GM23338 (cell line): ENCODE measurements at regions not wholly inside any gene's neighbourhood (a gene's known extent, or its start where the extent isn't known, plus 50 kb on each side); places are given as distances from the start of the nearest gene placed in this dataset.

ENCODE experiments used
- ATAC-seq: fragments of 200-7000 bp; cut with Tn5 transposase; 3 replicates; pipeline ENCODE4 v1.9.1; 2020
- DNase-seq: peaks from one replicate; pipeline ENCODE4 v3.0.0-alpha.2; 2015; ENCODE audit warnings: low spot score
- H2AFZ ChIP-seq: fragments of 200-600 bp; sonication (generic); 2 replicates; pipeline ENCODE4 v1.8.0; 2016; ENCODE audit warnings: antibody characterized with exemption, mild to moderate bottlenecking, moderate library complexity
- H3F3A ChIP-seq: fragments of 200-600 bp; sonication (generic); replicated peaks from 2 replicates; pipeline ENCODE4 v1.8.0; 2017; ENCODE audit warnings: antibody characterized with exemption, mixed run types, low read depth
- H3K27ac ChIP-seq: fragments of 200-600 bp; sonication (generic); 2 replicates; pipeline ENCODE4 v1.6.1; 2016; ENCODE audit warnings: low read depth
- H3K27me3 ChIP-seq: fragments of 200-600 bp; sonication (generic); 2 replicates; pipeline ENCODE4 v1.8.0; 2016; ENCODE audit warnings: mild to moderate bottlenecking, mixed run types, moderate library complexity; ENCODE audit not compliant: insufficient read depth
- H3K36me3 ChIP-seq: fragments of 200-600 bp; sonication (generic); 2 replicates; pipeline ENCODE4 v1.8.0; 2016; ENCODE audit warnings: mild to moderate bottlenecking; ENCODE audit not compliant: insufficient read depth
- H3K4me1 ChIP-seq: fragments of 200-600 bp; sonication (generic); 2 replicates; pipeline ENCODE4 v1.8.0; 2016; ENCODE audit warnings: mild to moderate bottlenecking, moderate library complexity; ENCODE audit not compliant: insufficient read depth
- H3K4me2 ChIP-seq: fragments of 200-600 bp; sonication (generic); 2 replicates; pipeline ENCODE4 v1.7.1; 2017; ENCODE audit warnings: mixed run types
- H3K4me3 ChIP-seq: fragments of 200-600 bp; sonication (generic); 2 replicates; pipeline ENCODE4 v1.6.1; 2016; ENCODE audit warnings: mixed run types
- H3K79me2 ChIP-seq: fragments of 200-600 bp; sonication (generic); replicated peaks from 2 replicates; pipeline ENCODE4 v1.8.0; 2017; ENCODE audit warnings: mild to moderate bottlenecking; ENCODE audit not compliant: insufficient read depth
- H3K9me2 ChIP-seq: fragments of 200-600 bp; sonication (generic); 2 replicates; pipeline ENCODE4 v1.8.0; 2017; ENCODE audit not compliant: insufficient read depth
- H4K20me1 ChIP-seq: fragments of 200-600 bp; sonication (generic); replicated peaks from 2 replicates; pipeline ENCODE4 v1.8.0; 2017; ENCODE audit warnings: mild to moderate bottlenecking; ENCODE audit not compliant: insufficient read depth
- H3K27ac Mint-ChIP-seq: 2 replicates; pipeline ENCODE4 v1.8.0; 2020; ENCODE audit warnings: inconsistent platforms, mild to moderate bottlenecking, moderate library complexity, mixed read lengths
- H3K27me3 Mint-ChIP-seq: 3 replicates; pipeline ENCODE4 v1.8.0; 2022; ENCODE audit warnings: low read depth, mild to moderate bottlenecking, moderate library complexity, mixed read lengths, inconsistent platforms; ENCODE audit not compliant: insufficient read depth, poor library complexity
- H3K36me3 Mint-ChIP-seq: 3 replicates; pipeline ENCODE4 v1.8.0; 2021; ENCODE audit warnings: low read depth, mild to moderate bottlenecking, inconsistent platforms, moderate library complexity, mixed read lengths
- H3K4me1 Mint-ChIP-seq: 3 replicates; pipeline ENCODE4 v1.8.0; 2020; ENCODE audit warnings: mild to moderate bottlenecking, inconsistent platforms, mixed read lengths
- H3K4me3 Mint-ChIP-seq: 3 replicates; pipeline ENCODE4 v1.8.0; 2021; ENCODE audit warnings: moderate library complexity, mild to moderate bottlenecking, inconsistent platforms, mixed read lengths
- H3K9me3 Mint-ChIP-seq: 3 replicates; pipeline ENCODE4 v1.8.0; 2020; ENCODE audit warnings: moderate library complexity, mild to moderate bottlenecking, inconsistent platforms, mixed read lengths
- CREB1 ChIP-seq: fragments of 250-450 bp; sonication (Bioruptor Pico); IDR thresholded peaks from 2 replicates; pipeline ENCODE4 v1.5.0; 2020; ENCODE audit warnings: low read depth, mild to moderate bottlenecking, moderate library complexity
- EZH2 ChIP-seq: fragments of 200-600 bp; sonication (generic); IDR thresholded peaks from one replicate; pipeline ENCODE4 v1.8.0; 2017; ENCODE audit warnings: antibody characterized with exemption, mild to moderate bottlenecking, low read depth; ENCODE audit not compliant: unreplicated experiment
- EZH2phosphoT487 ChIP-seq: fragments of 200-600 bp; sonication (generic); IDR thresholded peaks from one replicate; pipeline ENCODE4 v1.8.1; 2018; ENCODE audit warnings: antibody characterized with exemption; ENCODE audit not compliant: unreplicated experiment
- JUNB ChIP-seq: IDR thresholded peaks from one replicate; pipeline ENCODE4 v1.6.1; 2016; ENCODE audit warnings: antibody characterized with exemption; ENCODE audit not compliant: unreplicated experiment
- NANOG ChIP-seq: IDR thresholded peaks from 2 replicates; pipeline ENCODE4 v1.6.1; 2016; ENCODE audit warnings: antibody characterized with exemption, borderline replicate concordance
- POLR2AphosphoS5 ChIP-seq: IDR thresholded peaks from 2 replicates; pipeline ENCODE4 v1.6.1; 2016; ENCODE audit warnings: antibody characterized with exemption, low read depth
- STAT1 ChIP-seq: IDR thresholded peaks from one replicate; pipeline ENCODE4 v1.6.1; 2016; ENCODE audit warnings: antibody characterized with exemption; ENCODE audit not compliant: unreplicated experiment
- ZNF114 ChIP-seq: fragments of 250-450 bp; sonication (Bioruptor Pico); IDR thresholded peaks from 2 replicates; pipeline ENCODE4 v1.5.0; 2020; ENCODE audit warnings: mild to moderate bottlenecking, moderate library complexity
- ZNF331 ChIP-seq: fragments of 250-450 bp; sonication (Bioruptor Pico); IDR thresholded peaks from 2 replicates; pipeline ENCODE4 v1.5.0; 2020; ENCODE audit warnings: low read depth, mild to moderate bottlenecking, moderate library complexity
- TF ChIP-seq, protein P1 (sequence below): IDR thresholded peaks from 2 replicates; pipeline ENCODE4 v1.6.1; 2016; ENCODE audit warnings: antibody characterized with exemption
- TF ChIP-seq, protein P2 (sequence below): IDR thresholded peaks from one replicate; pipeline ENCODE4 v1.6.1; 2018; ENCODE audit warnings: antibody characterized with exemption; ENCODE audit not compliant: unreplicated experiment
- TF ChIP-seq, protein P3 (sequence below), 2 experiments: fragments of 200-600 bp in 1 of 2; sonication (generic) in 1 of 2; conservative IDR thresholded peaks; 2 replicates each; pipeline versions ENCODE4 v1.5.1 to v1.6.1; 2016 to 2017; ENCODE audit warnings: antibody characterized with exemption in 2 of 2, low read depth in 2 of 2, mild to moderate bottlenecking in 2 of 2, moderate library complexity in 1 of 2
- TF ChIP-seq, protein P4 (sequence below): fragments of 250-450 bp; sonication (Bioruptor Pico); IDR thresholded peaks from 2 replicates; pipeline ENCODE4 v1.5.0; 2020; ENCODE audit warnings: mild to moderate bottlenecking, moderate library complexity

DNA sequence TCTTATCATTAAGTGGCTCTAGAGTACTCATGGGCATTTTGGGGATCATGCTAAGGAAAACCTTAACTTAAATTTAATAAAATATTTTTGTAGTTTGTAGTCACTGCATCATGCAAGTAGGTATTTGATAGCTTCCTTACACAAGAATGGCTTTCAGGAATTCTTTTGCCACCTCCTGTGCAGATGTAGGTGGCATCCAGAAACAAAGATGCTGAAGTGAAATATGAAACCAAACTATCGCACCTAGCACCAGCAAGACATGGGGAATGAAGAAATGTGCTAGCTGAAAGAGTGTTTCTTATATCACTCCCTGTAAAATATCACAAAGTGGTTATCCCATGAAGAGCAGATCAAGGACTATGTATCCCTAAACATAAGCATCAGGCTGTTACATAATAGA, 924.5 kb upstream of the PRR20A start:
- H3K4me3 Mint-ChIP-seq: no peak overlapping the region
- no peaks in the 10 kb centered on the region; the same call in 1 of the 3 replicates for H3K36me3 Mint-ChIP-seq
- DNase-seq: no peak
- H3K4me1 Mint-ChIP-seq: peaks cover 6% of the 10 kb centered on the region
- no peaks in the 10 kb centered on the region for H4K20me1 ChIP-seq
- H3K9me3 Mint-ChIP-seq: no peaks in the 10 kb centered on the region; the same call in 2 of the 3 replicates
- H3K4me1 ChIP-seq: no peaks in the 10 kb centered on the region
- no peak for ATAC-seq
- no peak overlapping the region for H3K27ac Mint-ChIP-seq
- no peaks in the 10 kb centered on the region for H3K27me3 ChIP-seq
- H3F3A ChIP-seq: no peaks in the 10 kb centered on the region
- H3K27me3 Mint-ChIP-seq: no peaks in the 10 kb centered on the region
- no peak for TF ChIP-seq ZNF114
- TF ChIP-seq STAT1: no peak
- TF ChIP-seq JUNB: no peak
- TF ChIP-seq, protein P1, sequence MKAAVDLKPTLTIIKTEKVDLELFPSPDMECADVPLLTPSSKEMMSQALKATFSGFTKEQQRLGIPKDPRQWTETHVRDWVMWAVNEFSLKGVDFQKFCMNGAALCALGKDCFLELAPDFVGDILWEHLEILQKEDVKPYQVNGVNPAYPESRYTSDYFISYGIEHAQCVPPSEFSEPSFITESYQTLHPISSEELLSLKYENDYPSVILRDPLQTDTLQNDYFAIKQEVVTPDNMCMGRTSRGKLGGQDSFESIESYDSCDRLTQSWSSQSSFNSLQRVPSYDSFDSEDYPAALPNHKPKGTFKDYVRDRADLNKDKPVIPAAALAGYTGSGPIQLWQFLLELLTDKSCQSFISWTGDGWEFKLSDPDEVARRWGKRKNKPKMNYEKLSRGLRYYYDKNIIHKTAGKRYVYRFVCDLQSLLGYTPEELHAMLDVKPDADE: no peak
- TF ChIP-seq CREB1 (CRISPR knock-in tag): no peak
- TF ChIP-seq EZH2phosphoT487: no peak
- TF ChIP-seq, protein P2, sequence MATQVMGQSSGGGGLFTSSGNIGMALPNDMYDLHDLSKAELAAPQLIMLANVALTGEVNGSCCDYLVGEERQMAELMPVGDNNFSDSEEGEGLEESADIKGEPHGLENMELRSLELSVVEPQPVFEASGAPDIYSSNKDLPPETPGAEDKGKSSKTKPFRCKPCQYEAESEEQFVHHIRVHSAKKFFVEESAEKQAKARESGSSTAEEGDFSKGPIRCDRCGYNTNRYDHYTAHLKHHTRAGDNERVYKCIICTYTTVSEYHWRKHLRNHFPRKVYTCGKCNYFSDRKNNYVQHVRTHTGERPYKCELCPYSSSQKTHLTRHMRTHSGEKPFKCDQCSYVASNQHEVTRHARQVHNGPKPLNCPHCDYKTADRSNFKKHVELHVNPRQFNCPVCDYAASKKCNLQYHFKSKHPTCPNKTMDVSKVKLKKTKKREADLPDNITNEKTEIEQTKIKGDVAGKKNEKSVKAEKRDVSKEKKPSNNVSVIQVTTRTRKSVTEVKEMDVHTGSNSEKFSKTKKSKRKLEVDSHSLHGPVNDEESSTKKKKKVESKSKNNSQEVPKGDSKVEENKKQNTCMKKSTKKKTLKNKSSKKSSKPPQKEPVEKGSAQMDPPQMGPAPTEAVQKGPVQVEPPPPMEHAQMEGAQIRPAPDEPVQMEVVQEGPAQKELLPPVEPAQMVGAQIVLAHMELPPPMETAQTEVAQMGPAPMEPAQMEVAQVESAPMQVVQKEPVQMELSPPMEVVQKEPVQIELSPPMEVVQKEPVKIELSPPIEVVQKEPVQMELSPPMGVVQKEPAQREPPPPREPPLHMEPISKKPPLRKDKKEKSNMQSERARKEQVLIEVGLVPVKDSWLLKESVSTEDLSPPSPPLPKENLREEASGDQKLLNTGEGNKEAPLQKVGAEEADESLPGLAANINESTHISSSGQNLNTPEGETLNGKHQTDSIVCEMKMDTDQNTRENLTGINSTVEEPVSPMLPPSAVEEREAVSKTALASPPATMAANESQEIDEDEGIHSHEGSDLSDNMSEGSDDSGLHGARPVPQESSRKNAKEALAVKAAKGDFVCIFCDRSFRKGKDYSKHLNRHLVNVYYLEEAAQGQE: no peak
- no peak for TF ChIP-seq ZNF331 (CRISPR knock-in tag)
- TF ChIP-seq POLR2AphosphoS5: no peak
- TF ChIP-seq EZH2: no peak
- TF ChIP-seq, protein P3, sequence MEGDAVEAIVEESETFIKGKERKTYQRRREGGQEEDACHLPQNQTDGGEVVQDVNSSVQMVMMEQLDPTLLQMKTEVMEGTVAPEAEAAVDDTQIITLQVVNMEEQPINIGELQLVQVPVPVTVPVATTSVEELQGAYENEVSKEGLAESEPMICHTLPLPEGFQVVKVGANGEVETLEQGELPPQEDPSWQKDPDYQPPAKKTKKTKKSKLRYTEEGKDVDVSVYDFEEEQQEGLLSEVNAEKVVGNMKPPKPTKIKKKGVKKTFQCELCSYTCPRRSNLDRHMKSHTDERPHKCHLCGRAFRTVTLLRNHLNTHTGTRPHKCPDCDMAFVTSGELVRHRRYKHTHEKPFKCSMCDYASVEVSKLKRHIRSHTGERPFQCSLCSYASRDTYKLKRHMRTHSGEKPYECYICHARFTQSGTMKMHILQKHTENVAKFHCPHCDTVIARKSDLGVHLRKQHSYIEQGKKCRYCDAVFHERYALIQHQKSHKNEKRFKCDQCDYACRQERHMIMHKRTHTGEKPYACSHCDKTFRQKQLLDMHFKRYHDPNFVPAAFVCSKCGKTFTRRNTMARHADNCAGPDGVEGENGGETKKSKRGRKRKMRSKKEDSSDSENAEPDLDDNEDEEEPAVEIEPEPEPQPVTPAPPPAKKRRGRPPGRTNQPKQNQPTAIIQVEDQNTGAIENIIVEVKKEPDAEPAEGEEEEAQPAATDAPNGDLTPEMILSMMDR (conservative IDR thresholded peaks at IDR 0.05; ENCODE audit: low read depth in 2 of 2): no peak
- TF ChIP-seq, protein P4, sequence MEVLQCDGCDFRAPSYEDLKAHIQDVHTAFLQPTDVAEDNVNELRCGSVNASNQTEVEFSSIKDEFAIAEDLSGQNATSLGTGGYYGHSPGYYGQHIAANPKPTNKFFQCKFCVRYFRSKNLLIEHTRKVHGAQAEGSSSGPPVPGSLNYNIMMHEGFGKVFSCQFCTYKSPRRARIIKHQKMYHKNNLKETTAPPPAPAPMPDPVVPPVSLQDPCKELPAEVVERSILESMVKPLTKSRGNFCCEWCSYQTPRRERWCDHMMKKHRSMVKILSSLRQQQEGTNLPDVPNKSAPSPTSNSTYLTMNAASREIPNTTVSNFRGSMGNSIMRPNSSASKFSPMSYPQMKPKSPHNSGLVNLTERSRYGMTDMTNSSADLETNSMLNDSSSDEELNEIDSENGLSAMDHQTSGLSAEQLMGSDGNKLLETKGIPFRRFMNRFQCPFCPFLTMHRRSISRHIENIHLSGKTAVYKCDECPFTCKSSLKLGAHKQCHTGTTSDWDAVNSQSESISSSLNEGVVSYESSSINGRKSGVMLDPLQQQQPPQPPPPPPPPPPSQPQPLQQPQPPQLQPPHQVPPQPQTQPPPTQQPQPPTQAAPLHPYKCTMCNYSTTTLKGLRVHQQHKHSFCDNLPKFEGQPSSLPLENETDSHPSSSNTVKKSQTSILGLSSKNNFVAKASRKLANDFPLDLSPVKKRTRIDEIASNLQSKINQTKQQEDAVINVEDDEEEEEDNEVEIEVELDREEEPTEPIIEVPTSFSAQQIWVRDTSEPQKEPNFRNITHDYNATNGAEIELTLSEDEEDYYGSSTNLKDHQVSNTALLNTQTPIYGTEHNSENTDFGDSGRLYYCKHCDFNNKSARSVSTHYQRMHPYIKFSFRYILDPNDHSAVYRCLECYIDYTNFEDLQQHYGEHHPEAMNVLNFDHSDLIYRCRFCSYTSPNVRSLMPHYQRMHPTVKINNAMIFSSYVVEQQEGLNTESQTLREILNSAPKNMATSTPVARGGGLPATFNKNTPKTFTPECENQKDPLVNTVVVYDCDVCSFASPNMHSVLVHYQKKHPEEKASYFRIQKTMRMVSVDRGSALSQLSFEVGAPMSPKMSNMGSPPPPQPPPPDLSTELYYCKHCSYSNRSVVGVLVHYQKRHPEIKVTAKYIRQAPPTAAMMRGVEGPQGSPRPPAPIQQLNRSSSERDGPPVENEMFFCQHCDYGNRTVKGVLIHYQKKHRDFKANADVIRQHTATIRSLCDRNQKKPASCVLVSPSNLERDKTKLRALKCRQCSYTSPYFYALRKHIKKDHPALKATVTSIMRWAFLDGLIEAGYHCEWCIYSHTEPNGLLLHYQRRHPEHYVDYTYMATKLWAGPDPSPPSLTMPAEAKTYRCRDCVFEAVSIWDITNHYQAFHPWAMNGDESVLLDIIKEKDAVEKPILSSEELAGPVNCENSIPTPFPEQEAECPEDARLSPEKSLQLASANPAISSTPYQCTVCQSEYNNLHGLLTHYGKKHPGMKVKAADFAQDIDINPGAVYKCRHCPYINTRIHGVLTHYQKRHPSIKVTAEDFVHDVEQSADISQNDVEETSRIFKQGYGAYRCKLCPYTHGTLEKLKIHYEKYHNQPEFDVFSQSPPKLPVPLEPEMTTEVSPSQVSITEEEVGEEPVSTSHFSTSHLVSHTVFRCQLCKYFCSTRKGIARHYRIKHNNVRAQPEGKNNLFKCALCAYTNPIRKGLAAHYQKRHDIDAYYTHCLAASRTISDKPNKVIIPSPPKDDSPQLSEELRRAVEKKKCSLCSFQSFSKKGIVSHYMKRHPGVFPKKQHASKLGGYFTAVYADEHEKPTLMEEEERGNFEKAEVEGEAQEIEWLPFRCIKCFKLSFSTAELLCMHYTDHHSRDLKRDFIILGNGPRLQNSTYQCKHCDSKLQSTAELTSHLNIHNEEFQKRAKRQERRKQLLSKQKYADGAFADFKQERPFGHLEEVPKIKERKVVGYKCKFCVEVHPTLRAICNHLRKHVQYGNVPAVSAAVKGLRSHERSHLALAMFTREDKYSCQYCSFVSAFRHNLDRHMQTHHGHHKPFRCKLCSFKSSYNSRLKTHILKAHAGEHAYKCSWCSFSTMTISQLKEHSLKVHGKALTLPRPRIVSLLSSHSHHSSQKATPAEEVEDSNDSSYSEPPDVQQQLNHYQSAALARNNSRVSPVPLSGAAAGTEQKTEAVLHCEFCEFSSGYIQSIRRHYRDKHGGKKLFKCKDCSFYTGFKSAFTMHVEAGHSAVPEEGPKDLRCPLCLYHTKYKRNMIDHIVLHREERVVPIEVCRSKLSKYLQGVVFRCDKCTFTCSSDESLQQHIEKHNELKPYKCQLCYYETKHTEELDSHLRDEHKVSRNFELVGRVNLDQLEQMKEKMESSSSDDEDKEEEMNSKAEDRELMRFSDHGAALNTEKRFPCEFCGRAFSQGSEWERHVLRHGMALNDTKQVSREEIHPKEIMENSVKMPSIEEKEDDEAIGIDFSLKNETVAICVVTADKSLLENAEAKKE: no peak
- no peak for TF ChIP-seq NANOG
- no peak overlapping the region for H3K4me2 ChIP-seq
- peaks cover 15% of the 10 kb centered on the region for H3K9me2 ChIP-seq
- no peak overlapping the region for H2AFZ ChIP-seq
- H3K27ac ChIP-seq: no peak overlapping the region
- no peak overlapping the region for H3K4me3 ChIP-seq
- no peaks in the 10 kb centered on the region for H3K79me2 ChIP-seq
- no peaks in the 10 kb centered on the region for H3K36me3 ChIP-seq
